Endothelial cell of umbilical vein (primary cell): ENCODE measurements at regions not wholly inside any gene's neighbourhood (a gene's known extent, or its start where the extent isn't known, plus 50 kb on each side); places are given as distances from the start of the nearest gene placed in this dataset.

Source experiments
- BruUV-seq: library from RNA; stranded (reverse); fragments of 400-500 nt; replicated peaks from 2 replicates; lab custom pipeline; 2021; lab: Mats Ljungman, UMichigan
- CTCF ChIA-PET: fragments of 300-600, 350-600 bp; sonication (Branson Sonifier 250); formaldehyde crosslinking; loops from one replicate; lab custom pipeline; 2021; ENCODE audit warnings: antibody characterized with exemption, inconsistent platforms; lab: Charles Lee
- POLR2A ChIA-PET: fragments of 300-600, 350-600 bp; sonication (Branson Sonifier 250); formaldehyde crosslinking; loops from one replicate; lab custom pipeline; 2021; ENCODE audit warnings: antibody characterized with exemption, inconsistent platforms; lab: Charles Lee
- DNase-seq: peaks from one replicate; pipeline ENCODE4 v3.0.0-alpha.2; 2011; ENCODE audit warnings: low read depth, low spot score
- FAIRE-seq: peaks from 2 replicates; lab custom pipeline; 2011; peaks lifted over from hg19 to GRCh38; lab: Jason Lieb, UNC
- H2AFZ ChIP-seq: 2 replicates; pipeline ENCODE4 v1.6.0; 2012; ENCODE audit warnings: low read depth, low read length, control low read depth, inconsistent platforms
- H3K27ac ChIP-seq: 2 replicates; pipeline ENCODE4 v1.5.1; 2011; ENCODE audit warnings: low read depth, mild to moderate bottlenecking, control low read depth, low read length, moderate library complexity; ENCODE audit not compliant: insufficient read depth
- H3K27me3 ChIP-seq, 2 experiments: 2 replicates each; pipeline versions ENCODE4 v1.6.0 to v1.6.1; 2011; ENCODE audit warnings: low read length in 2 of 2, mixed read lengths in 1 of 2; ENCODE audit not compliant: control insufficient read depth in 2 of 2, insufficient read depth in 2 of 2
- H3K36me3 ChIP-seq, 2 experiments: 2 replicates in 1 of 2; 3 replicates in 1 of 2; pipeline ENCODE4 v1.5.1; 2011; ENCODE audit warnings: low read length in 2 of 2, mild to moderate bottlenecking in 1 of 2, moderate library complexity in 1 of 2; ENCODE audit not compliant: control insufficient read depth in 2 of 2, insufficient read depth in 2 of 2; ENCODE audit errors: extremely low read depth in 1 of 2
- H3K4me1 ChIP-seq: 3 replicates; pipeline ENCODE4 v1.5.1; 2011; ENCODE audit warnings: mild to moderate bottlenecking, low read length; ENCODE audit not compliant: control insufficient read depth, insufficient read depth; ENCODE audit errors: extremely low read depth
- H3K4me2 ChIP-seq: 2 replicates; pipeline ENCODE4 v1.6.1; 2011; ENCODE audit warnings: low read length, control low read depth, mixed read lengths; ENCODE audit not compliant: insufficient read depth
- H3K4me3 ChIP-seq, 3 experiments: fragments of 200-600 bp in 1 of 3; sonication (generic), shearing (Covaris generic) in 1 of 3; replicated peaks in 1 of 3; 2 replicates each; pipeline ENCODE4 v1.5.1; 2011 to 2016; ENCODE audit warnings: control low read depth in 3 of 3, low read length in 3 of 3, mild to moderate bottlenecking in 2 of 3, inconsistent platforms in 1 of 3, low read depth in 1 of 3, moderate library complexity in 1 of 3; ENCODE audit not compliant: insufficient read depth in 1 of 3
- H3K79me2 ChIP-seq: 2 replicates; pipeline ENCODE4 v1.6.0; 2012; ENCODE audit warnings: low read length, inconsistent platforms; ENCODE audit not compliant: control insufficient read depth, insufficient read depth
- H3K9ac ChIP-seq: replicated peaks from 2 replicates; pipeline ENCODE3; 2011; ENCODE audit warnings: low read length, control low read depth; ENCODE audit not compliant: insufficient read depth; ENCODE audit errors: extremely low read depth
- H3K9me1 ChIP-seq: replicated peaks from 3 replicates; pipeline ENCODE4 v1.6.0; 2011; ENCODE audit warnings: mild to moderate bottlenecking, low read length; ENCODE audit not compliant: control insufficient read depth, insufficient read depth; ENCODE audit errors: extremely low read depth
- H3K9me3 ChIP-seq: replicated peaks from 2 replicates; pipeline ENCODE4 v1.5.1; 2012; ENCODE audit warnings: low read length, inconsistent platforms; ENCODE audit not compliant: control insufficient read depth, insufficient read depth
- H4K20me1 ChIP-seq: replicated peaks from 2 replicates; pipeline ENCODE3; 2011; ENCODE audit warnings: mild to moderate bottlenecking, low read length; ENCODE audit not compliant: control insufficient read depth, insufficient read depth; ENCODE audit errors: extremely low read depth
- EZH2 ChIP-seq: IDR thresholded peaks from 2 replicates; pipeline ENCODE4 v1.6.1; 2012; ENCODE audit warnings: borderline replicate concordance, low read depth, mild to moderate bottlenecking, moderate library complexity, low read length, inconsistent platforms; ENCODE audit not compliant: severe bottlenecking
- FOS ChIP-seq: IDR thresholded peaks from 2 replicates; pipeline ENCODE4 v1.6.1; 2011; ENCODE audit warnings: mild to moderate bottlenecking, low read length, moderate library complexity, borderline replicate concordance; ENCODE audit not compliant: insufficient read depth
- GATA2 ChIP-seq: IDR thresholded peaks from 2 replicates; pipeline ENCODE4 v1.7.0; 2011; ENCODE audit warnings: low read depth, mild to moderate bottlenecking, moderate library complexity, mixed read lengths, low read length; ENCODE audit not compliant: insufficient read length, insufficient read depth
- JUN ChIP-seq: IDR thresholded peaks from 2 replicates; pipeline ENCODE4 v1.6.1; 2011; ENCODE audit warnings: borderline replicate concordance, low read depth; ENCODE audit not compliant: insufficient read length, insufficient read depth
- MAX ChIP-seq: IDR thresholded peaks from 2 replicates; pipeline ENCODE4 v1.6.1; 2011; ENCODE audit not compliant: insufficient read depth, insufficient read length
- MYC ChIP-seq: IDR thresholded peaks from one replicate; pipeline ENCODE4 v1.6.1; 2011; ENCODE audit warnings: mild to moderate bottlenecking, low read depth, low read length
- POLR2A ChIP-seq: IDR thresholded peaks from 2 replicates; pipeline ENCODE4 v1.6.1; 2012; ENCODE audit warnings: low read depth, mild to moderate bottlenecking, control low read depth, low read length
- POLR2AphosphoS5 ChIP-seq: IDR thresholded peaks from 2 replicates; pipeline ENCODE4 v1.6.1; 2012; ENCODE audit warnings: low read depth, mild to moderate bottlenecking, control low read depth, low read length, moderate library complexity; ENCODE audit not compliant: insufficient read depth
- dilution Hi-C: fragments of 300-500 bp; cut with MboI; formaldehyde crosslinking; loops from one replicate; pipeline ENCODE4 v1.15.0; 2019; ENCODE audit warnings: low sequenced_read_pairs; ENCODE audit not compliant: extremely low pct_ligation_motif_present
- intact Hi-C: fragments of 100-400 bp; cut with micrococcal nuclease; formaldehyde crosslinking; loops from one replicate; pipeline ENCODE4 v1.10.0; 2022
- TF ChIP-seq, protein P1 (sequence below), 2 donors: IDR thresholded peaks; 1 replicate in 1 of 2; 2 replicates in 1 of 2; pipeline ENCODE4 v1.5.1; 2011; ENCODE audit warnings: low read length in 2 of 2, mild to moderate bottlenecking in 2 of 2, moderate library complexity in 2 of 2, control low read depth in 1 of 2, inconsistent platforms in 1 of 2, low read depth in 1 of 2; ENCODE audit not compliant: insufficient read depth in 1 of 2; ENCODE audit errors: extremely low read depth in 1 of 2

- Histone ChIP-seq H4K20me1 (no peaks in the 10 kb centered on the region), H3K4me3 (no peak overlapping the region), H3K9ac (no peak overlapping the region), H2AFZ (no peak overlapping the region), H3K27me3 (no peaks in the 10 kb centered on the region), H3K79me2 (no peaks in the 10 kb centered on the region), H3K27ac (no peak overlapping the region), H3K9me1 (no peaks in the 10 kb centered on the region), H3K4me2 (no peak overlapping the region), H3K9me3 (no peaks in the 10 kb centered on the region), H3K4me1 (no peaks in the 10 kb centered on the region), H3K36me3 (no peaks in the 10 kb centered on the region)
- ChIA-PET CTCF (no interaction called here), POLR2A (no interaction called here)
- DNase-seq (no peak), FAIRE-seq (no peak)
- intact Hi-C loops: no loop called here
- no peak for TF ChIP-seq GATA2
- no peak for TF ChIP-seq POLR2AphosphoS5
- no peak for TF ChIP-seq JUN
- no peak for TF ChIP-seq FOS
- no peak for TF ChIP-seq POLR2A
- no peak for TF ChIP-seq EZH2
- no TSS peak for BruUV-seq
- dilution Hi-C loops: no loop called here
Measured at GRCh38 chrX:114210879-114211278, 373.0 kb upstream of the HTR2C start.

DNA sequence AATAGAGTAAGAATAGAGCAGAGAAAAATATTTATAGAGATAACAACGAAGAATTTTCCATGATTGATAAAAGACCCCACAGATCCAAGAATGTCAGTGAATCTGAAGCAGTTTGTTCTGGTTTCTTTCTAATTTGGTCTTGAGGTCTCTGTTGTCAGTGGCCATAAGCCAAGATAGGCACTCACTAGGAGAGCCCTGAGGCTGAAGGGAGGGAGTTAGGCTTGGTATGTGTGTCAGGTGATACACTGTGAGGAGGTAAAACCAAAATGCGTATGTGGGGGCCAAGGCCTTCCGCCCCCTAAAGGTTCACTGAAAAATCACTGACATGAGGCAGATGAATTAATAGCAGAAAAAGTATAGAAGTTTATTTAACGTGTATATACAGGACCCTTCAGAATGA is 382.3 kb upstream of the HTR2C start:
- intact Hi-C loops (no loop called here), dilution Hi-C loops (no loop called here)
- Histone ChIP-seq H3K9me1 (no peaks in the 10 kb centered on the region), H3K27me3 (no peaks in the 10 kb centered on the region), H3K9ac (no peak overlapping the region), H3K4me1 (no peaks in the 10 kb centered on the region), H3K79me2 (no peaks in the 10 kb centered on the region), H2AFZ (no peak overlapping the region), H3K4me2 (no peak overlapping the region), H4K20me1 (no peaks in the 10 kb centered on the region), H3K27ac (no peak overlapping the region), H3K9me3 (no peaks in the 10 kb centered on the region), H3K36me3 (no peaks in the 10 kb centered on the region), H3K4me3 (no peak overlapping the region)
- TF ChIP-seq FOS: no peak
- TF ChIP-seq MYC: no peak
- TF ChIP-seq, protein P1, sequence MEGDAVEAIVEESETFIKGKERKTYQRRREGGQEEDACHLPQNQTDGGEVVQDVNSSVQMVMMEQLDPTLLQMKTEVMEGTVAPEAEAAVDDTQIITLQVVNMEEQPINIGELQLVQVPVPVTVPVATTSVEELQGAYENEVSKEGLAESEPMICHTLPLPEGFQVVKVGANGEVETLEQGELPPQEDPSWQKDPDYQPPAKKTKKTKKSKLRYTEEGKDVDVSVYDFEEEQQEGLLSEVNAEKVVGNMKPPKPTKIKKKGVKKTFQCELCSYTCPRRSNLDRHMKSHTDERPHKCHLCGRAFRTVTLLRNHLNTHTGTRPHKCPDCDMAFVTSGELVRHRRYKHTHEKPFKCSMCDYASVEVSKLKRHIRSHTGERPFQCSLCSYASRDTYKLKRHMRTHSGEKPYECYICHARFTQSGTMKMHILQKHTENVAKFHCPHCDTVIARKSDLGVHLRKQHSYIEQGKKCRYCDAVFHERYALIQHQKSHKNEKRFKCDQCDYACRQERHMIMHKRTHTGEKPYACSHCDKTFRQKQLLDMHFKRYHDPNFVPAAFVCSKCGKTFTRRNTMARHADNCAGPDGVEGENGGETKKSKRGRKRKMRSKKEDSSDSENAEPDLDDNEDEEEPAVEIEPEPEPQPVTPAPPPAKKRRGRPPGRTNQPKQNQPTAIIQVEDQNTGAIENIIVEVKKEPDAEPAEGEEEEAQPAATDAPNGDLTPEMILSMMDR (IDR thresholded peaks at IDR 0.05; ENCODE audit: extremely low read depth in 1 of 2, insufficient read depth in 1 of 2, low read depth in 1 of 2, low read length in 2 of 2): no peak
- no peak for TF ChIP-seq MAX
- no peak for TF ChIP-seq EZH2
- TF ChIP-seq POLR2A: no peak
- TF ChIP-seq JUN: no peak
- TF ChIP-seq POLR2AphosphoS5: no peak
- no peak for TF ChIP-seq GATA2
- CTCF ChIA-PET: no interaction called here
- DNase-seq (no peak), FAIRE-seq (no peak)
- POLR2A ChIA-PET: no interaction called here
- BruUV-seq: no TSS peak
